ENCODE measurements at regions not wholly inside any gene's neighbourhood (a gene's known extent, or its start where the extent isn't known, plus 50 kb on each side); places are given as distances from the start of the nearest gene placed in this dataset.

- Histone ChIP-seq H3K4ac (ENCODE audit: low read length) (no peak overlapping the region), H3K23ac (ENCODE audit: low read depth, low read length, poor library complexity) (no peak overlapping the region)
Observed at GRCh38 chr12:53817021-53817389, 65.2 kb upstream of the CISTR start.

DNA sequence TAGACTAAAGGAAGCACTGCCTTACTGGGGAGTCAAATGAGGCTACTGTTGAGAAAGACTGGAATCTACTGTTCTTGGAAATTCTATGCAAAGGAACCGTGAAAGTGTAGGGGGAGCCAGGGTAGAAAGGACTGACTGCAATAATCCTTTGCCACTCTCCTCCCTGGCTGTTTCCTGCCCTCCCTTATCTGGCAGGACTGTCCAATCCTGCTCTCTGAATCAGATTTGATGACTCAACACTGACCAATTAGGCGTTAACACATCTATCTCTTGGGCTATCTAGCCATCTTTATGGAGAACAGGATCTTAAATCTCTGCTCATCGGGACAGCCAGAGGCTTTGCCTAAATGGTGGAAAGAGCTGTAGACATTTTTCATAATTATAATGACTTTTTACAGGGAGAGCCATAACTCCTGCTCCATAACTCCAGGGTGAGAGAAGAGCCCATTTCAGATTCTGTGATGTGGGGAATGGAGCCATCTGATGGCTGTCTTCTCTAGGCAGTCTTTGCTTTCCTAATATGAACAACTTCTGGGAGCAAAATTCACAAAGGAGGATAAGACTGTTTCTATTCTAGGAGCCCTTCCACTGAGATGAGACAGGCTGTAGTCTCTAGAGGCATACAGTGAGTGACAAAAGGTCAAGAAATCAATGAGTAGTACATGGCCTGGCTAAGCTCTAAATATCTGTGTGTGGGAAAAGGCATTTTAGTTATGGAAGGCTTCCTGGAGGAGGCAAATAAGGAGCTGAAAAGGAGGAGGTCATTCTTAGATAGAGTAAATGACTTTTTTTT, 68.9 kb upstream of the CISTR start:
- peaks cover 0 to 75% (median 0%) of the 10 kb centered on the region in 3 experiments for H3K27me3 ChIP-seq (ENCODE audit: control insufficient read depth in 3 of 3, insufficient read depth in 3 of 3, low read depth in 1 of 3, low read length in 3 of 3)

More at GRCh38 chr12:53817021-53817389, 65.2 kb upstream of the CISTR start:
- Histone ChIP-seq H3K14ac (ENCODE audit: low read length) (no peak overlapping the region), H2AFZ (ENCODE audit: low read length) (no peak overlapping the region), H4K91ac (ENCODE audit: low read depth, low read length, poor library complexity) (no peak overlapping the region), H3K4me2 (ENCODE audit: insufficient read depth, low read length, poor library complexity, severe bottlenecking) (no peak overlapping the region), H3K9me3 (replicated peaks in 1 of 2; ENCODE audit: control insufficient read depth in 2 of 2, insufficient read depth in 1 of 2, low read depth in 1 of 2, low read length in 2 of 2) (no peaks in the 10 kb centered on the region), H2BK15ac (ENCODE audit: low read length) (no peak overlapping the region), H3K4me3 (ENCODE audit: low read length in 2 of 2) (no peak overlapping the region), H2BK120ac (ENCODE audit: low read depth, low read length) (no peak overlapping the region), H3K18ac (ENCODE audit: low read length) (no peak overlapping the region), H3K4me1 (ENCODE audit: control insufficient read depth in 2 of 2, insufficient read depth in 1 of 2, low read depth in 1 of 2, low read length in 2 of 2) (no peaks in the 10 kb centered on the region), H3K36me3 (replicated peaks in 1 of 2; ENCODE audit: control insufficient read depth in 2 of 2, insufficient read depth in 2 of 2, low read length in 2 of 2) (no peaks in the 10 kb centered on the region), H3K79me1 (ENCODE audit: low read depth, low read length) (no peaks in the 10 kb centered on the region), H2BK12ac (ENCODE audit: low read length) (no peak overlapping the region), H4K8ac (ENCODE audit: low read depth, low read length) (no peak overlapping the region), H3K27ac (replicated peaks; ENCODE audit: low read length) (no peak overlapping the region), H2BK5ac (ENCODE audit: low read length) (no peak overlapping the region), H2AK5ac (ENCODE audit: low read depth, low read length) (no peak overlapping the region), H3K27me3 (ENCODE audit: control insufficient read depth in 3 of 3, insufficient read depth in 3 of 3, low read depth in 1 of 3, low read length in 3 of 3) (peaks cover 0 to 56% (median 0%) of the 10 kb centered on the region in 3 experiments), H3K9ac (ENCODE audit: low read depth, low read length, poor library complexity) (no peak overlapping the region)
- no peak for DNase-seq (ENCODE audit: low spot score)

GRCh38 chr12:53824001-53824712, 72.4 kb upstream of the CISTR start:
- Histone ChIP-seq H3K18ac (ENCODE audit: low read length) (no peak overlapping the region), H3K9me3 (replicated peaks in 1 of 2; ENCODE audit: control insufficient read depth in 2 of 2, insufficient read depth in 1 of 2, low read depth in 1 of 2, low read length in 2 of 2) (no peaks in the 10 kb centered on the region), H4K8ac (ENCODE audit: low read depth, low read length) (no peak overlapping the region), H3K14ac (ENCODE audit: low read length) (no peak overlapping the region), H2BK12ac (ENCODE audit: low read length) (no peak overlapping the region), H2BK120ac (ENCODE audit: low read depth, low read length) (no peak overlapping the region), H3K9ac (ENCODE audit: low read depth, low read length, poor library complexity) (no peak overlapping the region), H3K4me1 (ENCODE audit: control insufficient read depth in 2 of 2, insufficient read depth in 1 of 2, low read depth in 1 of 2, low read length in 2 of 2) (no peaks in the 10 kb centered on the region), H3K23ac (ENCODE audit: low read depth, low read length, poor library complexity) (no peak overlapping the region), H3K79me1 (ENCODE audit: low read depth, low read length) (no peaks in the 10 kb centered on the region), H2AK5ac (ENCODE audit: low read depth, low read length) (no peak overlapping the region), H3K4me2 (ENCODE audit: insufficient read depth, low read length, poor library complexity, severe bottlenecking) (no peak overlapping the region), H3K4ac (ENCODE audit: low read length) (no peak overlapping the region), H2BK15ac (ENCODE audit: low read length) (no peak overlapping the region), H3K36me3 (replicated peaks in 1 of 2; ENCODE audit: control insufficient read depth in 2 of 2, insufficient read depth in 2 of 2, low read length in 2 of 2) (no peaks in the 10 kb centered on the region), H3K27ac (replicated peaks; ENCODE audit: low read length) (no peak overlapping the region), H3K4me3 (ENCODE audit: low read length in 2 of 2) (no peak overlapping the region), H2BK5ac (ENCODE audit: low read length) (no peak overlapping the region), H2AFZ (ENCODE audit: low read length) (no peak overlapping the region), H4K91ac (ENCODE audit: low read depth, low read length, poor library complexity) (no peak overlapping the region), H3K27me3 (ENCODE audit: control insufficient read depth in 3 of 3, insufficient read depth in 3 of 3, low read depth in 1 of 3, low read length in 3 of 3) (peaks cover 0 to 61% (median 0%) of the 10 kb centered on the region in 3 experiments)
- no peak for DNase-seq (ENCODE audit: low spot score)
- WGBS, 2 donors (ENCODE audit: extremely low coverage in 2 of 2, insufficient read length in 2 of 2, insufficient replicate concordance in 1 of 2) = no CpG with 5 or more reads among the region's 9 CpGs

More for the DNA sequence above, 68.9 kb upstream of the CISTR start:
- H3K9me3 ChIP-seq (replicated peaks in 1 of 2; ENCODE audit: control insufficient read depth in 2 of 2, insufficient read depth in 1 of 2, low read depth in 1 of 2, low read length in 2 of 2) = no peaks in the 10 kb centered on the region
- H4K91ac ChIP-seq (ENCODE audit: low read depth, low read length, poor library complexity) = no peak overlapping the region
- no CpG with 5 or more reads among the region's 3 CpGs for WGBS, 2 donors (ENCODE audit: extremely low coverage in 2 of 2, insufficient read length in 2 of 2, insufficient replicate concordance in 1 of 2)
- H3K36me3 ChIP-seq (replicated peaks in 1 of 2; ENCODE audit: control insufficient read depth in 2 of 2, insufficient read depth in 2 of 2, low read length in 2 of 2) = no peaks in the 10 kb centered on the region
- no peak overlapping the region for H3K18ac ChIP-seq (ENCODE audit: low read length)
- no peak overlapping the region for H3K9ac ChIP-seq (ENCODE audit: low read depth, low read length, poor library complexity)
- no peaks in the 10 kb centered on the region for H3K79me1 ChIP-seq (ENCODE audit: low read depth, low read length)
- H2AK5ac ChIP-seq (ENCODE audit: low read depth, low read length) = no peak overlapping the region
- no peak overlapping the region for H4K8ac ChIP-seq (ENCODE audit: low read depth, low read length)
- H2AFZ ChIP-seq (ENCODE audit: low read length) = no peak overlapping the region
- no peak overlapping the region for H3K27ac ChIP-seq (replicated peaks; ENCODE audit: low read length)
- no peak overlapping the region for H3K4me2 ChIP-seq (ENCODE audit: insufficient read depth, low read length, poor library complexity, severe bottlenecking)
- H3K4me1 ChIP-seq (ENCODE audit: control insufficient read depth in 2 of 2, insufficient read depth in 1 of 2, low read depth in 1 of 2, low read length in 2 of 2) = no peaks in the 10 kb centered on the region
- no peak overlapping the region for H2BK120ac ChIP-seq (ENCODE audit: low read depth, low read length)
- H3K4ac ChIP-seq (ENCODE audit: low read length) = no peak overlapping the region
- no peak overlapping the region for H3K14ac ChIP-seq (ENCODE audit: low read length)
- no peak overlapping the region for H2BK5ac ChIP-seq (ENCODE audit: low read length)
- no peak for DNase-seq (ENCODE audit: low spot score)
- no peak overlapping the region for H2BK12ac ChIP-seq (ENCODE audit: low read length)
- H3K23ac ChIP-seq (ENCODE audit: low read depth, low read length, poor library complexity) = no peak overlapping the region
- H2BK15ac ChIP-seq (ENCODE audit: low read length) = no peak overlapping the region
- H3K4me3 ChIP-seq (ENCODE audit: low read length in 2 of 2) = no peak overlapping the region

GRCh38 chr12:53825246-53826081, 73.7 kb upstream of the CISTR start:
- H4K8ac ChIP-seq (ENCODE audit: low read depth, low read length) = no peak overlapping the region
- WGBS, 2 donors (ENCODE audit: extremely low coverage in 2 of 2, insufficient read length in 2 of 2, insufficient replicate concordance in 1 of 2) = no CpG with 5 or more reads among the region's 8 CpGs

More at GRCh38 chr12:53825246-53826081, 73.7 kb upstream of the CISTR start:
- Histone ChIP-seq H2BK15ac (ENCODE audit: low read length) (no peak overlapping the region), H3K14ac (ENCODE audit: low read length) (no peak overlapping the region), H3K4me3 (ENCODE audit: low read length in 2 of 2) (no peak overlapping the region), H2BK5ac (ENCODE audit: low read length) (no peak overlapping the region), H3K18ac (ENCODE audit: low read length) (no peak overlapping the region), H3K27ac (replicated peaks; ENCODE audit: low read length) (no peak overlapping the region), H3K4me2 (ENCODE audit: insufficient read depth, low read length, poor library complexity, severe bottlenecking) (no peak overlapping the region), H3K36me3 (replicated peaks in 1 of 2; ENCODE audit: control insufficient read depth in 2 of 2, insufficient read depth in 2 of 2, low read length in 2 of 2) (no peaks in the 10 kb centered on the region), H4K91ac (ENCODE audit: low read depth, low read length, poor library complexity) (no peak overlapping the region), H3K27me3 (ENCODE audit: control insufficient read depth in 3 of 3, insufficient read depth in 3 of 3, low read depth in 1 of 3, low read length in 3 of 3) (peaks cover 0 to 62% (median 0%) of the 10 kb centered on the region in 3 experiments), H3K4ac (ENCODE audit: low read length) (no peak overlapping the region), H3K9ac (ENCODE audit: low read depth, low read length, poor library complexity) (no peak overlapping the region), H2AFZ (ENCODE audit: low read length) (no peak overlapping the region), H2AK5ac (ENCODE audit: low read depth, low read length) (no peak overlapping the region), H3K4me1 (ENCODE audit: control insufficient read depth in 2 of 2, insufficient read depth in 1 of 2, low read depth in 1 of 2, low read length in 2 of 2) (no peaks in the 10 kb centered on the region), H2BK12ac (ENCODE audit: low read length) (no peak overlapping the region), H2BK120ac (ENCODE audit: low read depth, low read length) (no peak overlapping the region), H3K23ac (ENCODE audit: low read depth, low read length, poor library complexity) (no peak overlapping the region), H3K9me3 (replicated peaks in 1 of 2; ENCODE audit: control insufficient read depth in 2 of 2, insufficient read depth in 1 of 2, low read depth in 1 of 2, low read length in 2 of 2) (no peaks in the 10 kb centered on the region), H3K79me1 (ENCODE audit: low read depth, low read length) (no peaks in the 10 kb centered on the region)
- DNase-seq (ENCODE audit: low spot score) = no peak

All from neuronal stem cell (in vitro differentiated cells).